GM12875 (cell line): ENCODE measurements at regions not wholly inside any gene's neighbourhood (a gene's known extent, or its start where the extent isn't known, plus 50 kb on each side); places are given as distances from the start of the nearest gene placed in this dataset.

ENCODE experiments used
- H3K4me3 ChIP-seq: one replicate; pipeline ENCODE4 v1.5.1; 2011; ENCODE audit warnings: low read depth, low read length, control low read depth
- CTCF ChIP-seq: IDR thresholded peaks from 2 replicates; pipeline ENCODE4 v1.5.1; 2011; ENCODE audit warnings: low read depth, mild to moderate bottlenecking, control low read depth, inconsistent platforms, low read length, moderate library complexity, borderline replicate concordance; ENCODE audit not compliant: insufficient read depth

DNA sequence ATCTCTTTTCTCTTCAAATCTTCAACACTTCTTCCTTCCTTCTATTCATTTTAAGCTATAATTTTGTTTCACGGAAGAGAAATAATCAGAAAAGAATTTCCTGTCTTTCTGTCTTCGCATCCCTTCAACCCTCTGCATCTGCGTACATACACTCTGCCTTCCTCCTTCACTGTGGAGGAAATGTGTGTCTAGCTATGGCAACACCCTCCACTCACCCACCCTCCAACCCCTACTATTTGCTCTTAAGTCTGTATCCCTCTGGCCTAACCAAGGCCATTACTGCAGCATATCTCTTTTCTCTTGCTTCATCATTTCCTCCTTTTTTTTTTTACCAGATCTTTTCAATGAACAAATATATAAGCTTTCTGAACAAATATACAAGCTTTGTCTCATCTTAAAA lies 105.7 kb upstream of the NUDT12 start:
- H3K4me3 ChIP-seq, result no peak overlapping the region
- TF ChIP-seq CTCF, result no peak

DNA sequence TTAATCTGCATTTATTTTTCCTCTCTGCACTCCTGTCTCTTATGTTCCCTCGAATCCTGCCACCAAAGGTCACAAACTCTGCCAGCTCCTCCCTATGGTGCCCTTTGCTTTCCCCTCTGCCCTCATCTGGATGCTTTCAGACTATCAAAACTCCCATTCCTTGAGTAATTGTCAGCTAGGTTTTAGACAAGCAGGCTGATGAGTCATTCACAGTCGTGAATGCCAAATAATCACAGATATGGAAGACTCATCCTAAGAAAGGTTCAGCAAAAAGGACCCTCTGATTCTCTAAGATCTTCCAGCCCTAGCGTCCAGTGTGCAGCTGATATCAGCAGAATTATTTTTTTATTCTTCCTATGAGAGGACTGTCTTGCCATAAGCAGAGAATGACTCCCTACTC lies 104.5 kb upstream of the NUDT12 start:
- H3K4me3 ChIP-seq, result no peak overlapping the region
- TF ChIP-seq CTCF, result no peak

DNA sequence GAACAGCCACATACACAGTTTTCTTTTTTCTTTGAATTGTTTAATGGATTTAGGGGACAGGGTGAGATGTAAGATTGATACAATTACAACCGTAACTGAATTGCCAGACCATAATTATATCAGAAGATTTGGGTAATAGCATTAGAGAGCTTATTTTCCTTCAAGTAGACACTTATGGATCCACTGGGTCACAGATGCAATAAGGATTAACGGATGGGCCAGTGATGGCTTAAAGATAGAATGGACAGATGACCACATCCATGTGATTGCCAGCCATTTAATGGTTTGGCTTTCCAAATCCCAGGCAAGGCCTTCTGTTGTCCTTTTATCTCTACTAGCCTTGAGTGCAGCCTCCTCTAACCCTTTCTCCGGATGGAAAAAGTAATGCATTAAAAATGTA lies 94.7 kb upstream of the NUDT12 start:
- no peak for TF ChIP-seq CTCF
- H3K4me3 ChIP-seq, result no peak overlapping the region

GRCh38 chr5:103648086-103648485 lies 85.5 kb upstream of the NUDT12 start:
- H3K4me3 ChIP-seq, result no peak overlapping the region
- TF ChIP-seq CTCF, result 0 out of 2 replicates have a peak, but pooled peaks have one; percentile 20

GRCh38 chr5:103646698-103647614 lies 84.4 kb upstream of the NUDT12 start:
- TF ChIP-seq CTCF, result no peak
- no peak overlapping the region for H3K4me3 ChIP-seq

DNA sequence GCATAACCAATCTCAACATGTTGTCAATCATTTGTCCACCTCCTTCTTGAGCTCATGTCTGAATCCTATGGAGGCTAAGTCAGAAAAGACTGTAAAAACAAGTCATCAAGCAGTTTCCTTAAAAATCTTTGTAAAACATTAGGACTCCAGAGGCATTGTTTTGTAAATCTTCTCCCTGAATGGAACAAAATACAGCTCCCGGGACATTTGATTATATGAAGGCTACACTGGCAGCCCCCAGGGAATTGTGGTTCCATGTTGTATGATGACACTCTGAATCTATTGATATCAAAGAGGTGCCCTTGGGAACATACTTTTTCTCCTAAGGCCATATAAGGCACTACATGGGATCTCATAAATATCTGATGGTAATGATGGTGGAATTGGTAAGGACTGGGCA lies 83.2 kb upstream of the NUDT12 start:
- no peak overlapping the region for H3K4me3 ChIP-seq
- no peak for TF ChIP-seq CTCF

- TF ChIP-seq CTCF, result no peak
- no peak overlapping the region for H3K4me3 ChIP-seq
Observed at GRCh38 chr5:103638979-103639378, 76.4 kb upstream of the NUDT12 start.
